ENCODE measurements at regions not wholly inside any gene's neighbourhood (a gene's known extent, or its start where the extent isn't known, plus 50 kb on each side); places are given as distances from the start of the nearest gene placed in this dataset.

GRCh38 chr5:35477911-35478310 is 139.8 kb upstream of the SPEF2 start:
- no peak for DNase-seq

- DNase-seq = no peak
Observed at GRCh38 chr5:35477321-35477720, 140.3 kb upstream of the SPEF2 start.

DNA sequence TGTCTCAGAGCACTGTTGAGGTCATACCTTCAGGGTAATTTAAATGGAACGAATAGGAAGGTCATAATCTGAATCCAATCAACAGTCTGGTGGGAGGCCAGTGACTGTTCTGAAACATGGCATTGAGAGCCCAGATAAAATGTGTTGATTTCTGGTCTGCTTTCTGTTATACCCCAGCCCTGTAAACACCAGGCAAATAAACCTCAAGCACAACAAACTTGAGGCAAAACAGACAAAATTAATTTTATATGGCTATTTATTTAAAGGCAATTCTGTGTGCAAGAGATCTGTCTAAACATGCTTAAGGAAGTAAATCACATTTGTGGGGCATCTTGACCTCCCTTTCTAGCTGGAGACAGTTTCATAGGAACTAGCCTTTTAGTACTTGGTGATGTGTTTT is 140.9 kb upstream of the SPEF2 start:
- no peak for DNase-seq

DNA sequence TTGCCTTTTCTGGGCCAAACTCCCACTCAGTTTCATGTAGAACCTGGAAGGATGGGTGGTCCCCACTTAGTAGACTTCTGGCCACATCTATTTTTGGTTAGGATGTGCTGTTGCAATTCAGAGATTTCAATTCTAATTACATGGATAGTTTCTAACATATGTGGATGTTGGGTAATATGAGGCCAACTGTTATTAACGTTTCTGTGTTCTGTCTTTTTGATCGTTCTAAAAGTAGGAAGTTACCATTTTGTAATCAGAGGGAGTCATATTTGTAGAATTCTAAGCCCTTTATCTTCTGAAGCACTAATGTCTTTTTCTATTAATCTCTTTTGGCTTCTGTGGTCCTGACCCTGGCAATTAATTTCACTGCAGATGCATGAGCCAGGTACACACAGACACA is 141.6 kb upstream of the SPEF2 start:
- no peak for DNase-seq

DNA sequence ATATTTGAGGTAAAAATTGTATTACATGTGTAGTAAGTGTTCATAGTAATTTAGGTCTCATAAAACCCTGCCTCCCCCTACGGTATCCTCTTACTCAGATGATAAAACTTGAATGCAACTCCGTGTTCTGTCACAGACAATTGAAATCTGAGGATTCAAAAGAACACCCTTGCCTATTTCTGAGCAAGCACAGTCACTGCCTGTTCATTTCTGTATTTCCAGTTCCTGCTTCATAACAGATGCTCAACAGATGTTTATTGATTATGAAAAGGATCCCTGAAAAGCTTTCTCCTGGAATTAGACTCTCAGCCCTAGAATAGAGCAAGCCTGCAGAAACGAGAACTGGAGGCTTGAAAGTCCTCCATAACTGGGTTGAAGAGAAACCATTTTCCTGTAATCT is 144.1 kb upstream of the SPEF2 start:
- DNase-seq = no peak

- DNase-seq = no peak
Observed at GRCh38 chr5:35470866-35471265, 146.8 kb upstream of the SPEF2 start.

DNA sequence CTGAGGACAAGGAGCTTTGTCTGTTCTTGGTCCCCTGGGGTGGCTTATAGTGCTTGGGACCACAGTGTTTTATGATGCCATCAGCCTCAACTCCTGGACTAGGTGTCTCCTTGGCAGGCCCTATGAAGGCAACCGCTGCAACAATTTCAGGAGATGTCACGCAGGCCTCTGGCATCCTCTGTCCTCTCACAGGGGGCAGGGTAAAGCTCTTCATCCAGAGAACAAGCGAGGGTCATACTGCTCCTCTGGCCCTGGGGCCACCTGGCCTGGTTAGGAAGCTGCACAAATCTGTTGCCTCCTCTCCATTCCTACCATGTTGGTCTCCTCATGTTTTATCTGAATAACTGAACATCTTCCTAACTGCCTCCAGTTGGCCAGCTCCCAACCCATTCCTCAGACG is 148.9 kb upstream of the SPEF2 start:
- DNase-seq = no peak

DNA sequence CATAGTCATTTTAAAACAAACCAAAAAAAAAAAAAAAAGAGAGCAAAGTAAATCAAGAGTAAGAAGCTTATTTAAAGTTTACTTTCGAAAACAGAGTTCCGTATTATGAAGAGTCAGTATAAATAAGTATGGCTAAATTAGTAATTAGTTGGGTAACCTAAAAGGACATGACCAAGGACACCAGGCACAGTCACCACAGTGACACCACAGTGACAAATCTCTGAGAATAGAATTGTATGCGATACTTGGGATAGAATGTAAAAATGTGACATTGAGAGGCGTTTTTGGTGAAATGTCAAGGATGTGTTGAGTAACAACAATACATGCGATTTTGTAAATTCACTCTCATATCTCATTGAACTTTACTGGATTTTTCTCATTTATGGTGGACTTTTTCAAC is 150.9 kb upstream of the SPEF2 start:
- DNase-seq = no peak

DNA sequence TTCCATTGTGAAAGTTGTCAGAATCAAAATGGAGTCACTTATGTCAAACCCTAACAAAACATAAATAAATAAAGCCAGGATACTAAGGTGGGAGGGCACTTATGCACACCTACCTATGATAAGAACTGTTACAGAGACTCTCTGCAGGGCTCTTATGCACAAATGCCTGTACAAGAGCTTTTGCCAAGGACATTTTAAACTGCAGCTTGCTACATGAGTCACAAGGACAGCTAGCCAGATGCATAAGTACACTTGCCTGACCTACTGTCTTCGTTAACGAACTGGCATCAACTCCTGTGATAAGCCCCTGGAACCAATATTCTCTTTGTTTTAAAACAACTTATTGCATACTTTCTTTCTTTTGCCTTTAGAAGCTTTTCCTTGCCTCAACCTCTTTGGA is 152.9 kb upstream of the SPEF2 start:
- DNase-seq = no peak

GRCh38 chr5:35461530-35461929 is 156.1 kb upstream of the SPEF2 start:
- DNase-seq = no peak

DNA sequence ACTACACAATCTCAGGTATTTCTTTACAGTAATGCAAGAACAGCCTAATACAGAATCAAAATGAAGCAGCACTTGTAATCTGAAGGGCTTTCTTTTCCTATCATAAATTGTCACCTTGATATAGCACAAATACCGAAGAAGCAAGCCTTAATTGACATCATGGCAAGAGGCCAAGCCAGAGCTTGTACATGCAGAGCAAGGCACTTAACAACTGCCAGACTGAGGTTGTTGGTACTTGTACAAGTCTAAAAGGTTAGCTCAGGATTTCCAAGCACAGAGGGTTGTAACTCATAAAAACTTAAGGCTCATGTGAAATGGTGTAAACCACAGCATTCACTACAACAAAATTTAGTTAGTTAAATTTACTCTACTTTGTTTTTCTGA is 158.8 kb upstream of the SPEF2 start:
- DNase-seq = no peak

GRCh38 chr5:35457912-35458823 is 159.5 kb upstream of the SPEF2 start:
- DNase-seq = no peak

DNA sequence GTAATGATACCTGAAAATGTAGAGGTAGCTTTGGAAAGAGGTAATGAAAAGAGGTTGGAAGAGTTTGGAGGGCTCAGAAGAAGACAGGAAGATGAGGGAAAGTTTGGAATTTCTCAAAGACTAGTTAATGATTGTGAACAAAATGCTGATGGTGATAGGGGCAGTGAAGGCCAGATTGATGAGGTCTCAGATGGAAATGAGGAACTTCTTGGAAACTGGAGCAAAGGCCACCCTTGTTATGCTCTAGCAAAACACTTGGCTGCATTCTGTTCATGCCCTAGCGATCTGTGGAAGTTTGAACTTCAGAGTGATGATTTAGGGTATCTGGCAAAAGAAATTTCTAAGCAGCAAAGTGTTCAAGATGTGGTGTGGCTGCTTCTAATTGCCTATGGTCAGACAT is 161.2 kb upstream of the SPEF2 start:
- DNase-seq = no peak

DNA sequence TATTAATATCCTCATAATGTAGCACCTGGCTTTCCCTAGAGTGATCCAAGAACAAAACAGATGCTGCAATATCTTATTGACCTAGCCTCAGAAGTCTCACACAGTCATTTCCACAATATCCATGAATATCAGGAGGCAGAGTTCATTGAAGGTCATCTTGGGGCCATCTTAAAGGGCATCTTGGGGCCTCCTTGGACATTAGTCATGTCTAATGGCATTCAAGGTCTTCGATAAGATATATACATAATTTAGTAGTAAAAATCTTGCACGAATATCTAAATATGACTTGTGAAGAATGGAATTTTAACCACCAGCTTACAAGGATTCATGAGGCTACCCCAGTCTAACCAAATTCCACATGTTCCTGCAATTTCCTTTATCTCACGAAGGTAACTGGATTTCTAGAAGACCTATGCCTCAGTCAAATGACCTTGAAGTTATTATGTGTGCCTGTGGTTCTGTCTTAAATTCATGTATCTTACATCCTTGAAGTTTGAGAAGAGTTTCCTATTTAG is 163.6 kb upstream of the SPEF2 start:
- DNase-seq = no peak

GRCh38 chr5:35443803-35444595 is 173.7 kb upstream of the SPEF2 start:
- DNase-seq = no peak

GRCh38 chr5:35442885-35443639 is 174.6 kb upstream of the SPEF2 start:
- no peak for DNase-seq

DNA sequence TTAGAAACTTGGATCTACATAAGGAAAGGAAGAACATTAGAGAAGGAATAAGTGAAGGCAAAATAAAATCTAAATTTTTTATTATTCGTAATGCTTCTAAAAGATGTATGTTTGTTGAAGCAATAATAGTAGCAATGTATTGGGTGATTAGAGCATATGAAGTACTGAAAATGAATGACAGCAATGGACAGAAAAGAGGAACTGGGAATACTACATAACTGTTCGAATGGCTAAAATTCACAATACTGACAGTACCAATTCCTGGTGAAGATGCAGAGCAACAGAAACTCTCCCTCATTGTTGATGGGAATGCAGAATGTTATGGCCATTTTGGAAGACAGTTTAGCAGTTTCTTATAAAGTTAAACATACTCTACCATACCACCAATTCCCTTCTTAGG is 177.3 kb upstream of the SPEF2 start:
- no peak for DNase-seq

GRCh38 chr5:35438786-35439185 is 178.9 kb upstream of the SPEF2 start:
- no peak for DNase-seq

GRCh38 chr5:35438288-35438687 is 179.4 kb upstream of the SPEF2 start:
- no peak for DNase-seq

DNA sequence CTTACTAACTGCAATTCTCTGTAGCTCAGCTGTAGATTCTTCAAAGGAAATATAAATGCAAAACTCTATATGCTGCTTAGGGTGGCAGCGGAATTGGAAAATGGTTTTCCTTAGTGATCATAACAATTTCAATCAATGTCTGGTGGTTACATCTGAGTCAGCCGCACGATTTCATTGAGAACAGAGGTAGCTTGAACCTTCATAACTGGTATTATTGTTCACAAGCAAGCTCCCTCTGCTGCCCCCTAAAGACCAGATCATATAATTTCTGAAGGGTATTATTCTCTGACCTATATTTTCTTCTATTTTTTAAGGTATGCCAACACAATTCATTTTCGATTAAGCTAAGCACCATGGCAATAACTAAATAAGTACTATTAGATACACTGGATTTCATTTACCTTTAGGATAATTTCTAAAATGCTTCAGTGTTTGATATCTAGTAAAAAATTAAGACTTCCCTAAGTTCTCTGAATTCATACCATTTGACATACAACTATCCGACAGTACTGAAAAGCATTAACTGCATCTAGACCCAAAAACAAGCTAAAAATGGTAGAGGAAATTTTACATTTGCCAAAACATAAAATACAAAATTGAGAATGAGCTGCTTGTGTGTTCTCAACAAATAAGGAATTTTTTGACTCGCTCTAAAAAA is 181.1 kb upstream of the SPEF2 start:
- peak in 1 of 2 donors; percentile 3 for DNase-seq

GRCh38 chr5:35430381-35431162 is 187.1 kb upstream of the SPEF2 start:
- DNase-seq = no peak

GRCh38 chr5:35420200-35420599 is 189.9 kb upstream of the PRLR start:
- no peak for DNase-seq
